ENCODE measurements at regions not wholly inside any gene's neighbourhood (a gene's known extent, or its start where the extent isn't known, plus 50 kb on each side); places are given as distances from the start of the nearest gene placed in this dataset.

GRCh38 chr1:163558162-163558561, 236.4 kb downstream of the NUF2 start:
- TF ChIP-seq CTCF (IDR thresholded peaks at IDR 0.05; ENCODE audit: low read depth, low read length), result no peak
- DNase-seq (ENCODE audit: extremely low read depth, low read depth), result no peak

- DNase-seq (ENCODE audit: extremely low read depth, low read depth), result peak; percentile 10
- peak; percentile 53 for TF ChIP-seq CTCF (IDR thresholded peaks at IDR 0.05; ENCODE audit: low read depth, low read length)
Measured at GRCh38 chr1:163561580-163562295, 240.0 kb downstream of the NUF2 start.

- no peak for TF ChIP-seq CTCF (IDR thresholded peaks at IDR 0.05; ENCODE audit: low read depth, low read length)
- DNase-seq (ENCODE audit: extremely low read depth, low read depth), result no peak
Measured at GRCh38 chr1:163562355-163562754, 240.6 kb downstream of the NUF2 start.

GRCh38 chr1:163565166-163565565, 243.4 kb downstream of the NUF2 start:
- DNase-seq (ENCODE audit: extremely low read depth, low read depth), result no peak
- no peak for TF ChIP-seq CTCF (IDR thresholded peaks at IDR 0.05; ENCODE audit: low read depth, low read length)

- no peak for DNase-seq (ENCODE audit: extremely low read depth, low read depth)
- no peak for TF ChIP-seq CTCF (IDR thresholded peaks at IDR 0.05; ENCODE audit: low read depth, low read length)
Measured at GRCh38 chr1:163570071-163570470, 248.3 kb downstream of the NUF2 start.

GRCh38 chr1:163571950-163572349, 250.2 kb downstream of the NUF2 start:
- TF ChIP-seq CTCF (IDR thresholded peaks at IDR 0.05; ENCODE audit: low read depth, low read length), result no peak
- no peak for DNase-seq (ENCODE audit: extremely low read depth, low read depth)

GRCh38 chr1:163574119-163574518, 252.4 kb downstream of the NUF2 start:
- no peak for TF ChIP-seq CTCF (IDR thresholded peaks at IDR 0.05; ENCODE audit: low read depth, low read length)
- DNase-seq (ENCODE audit: extremely low read depth, low read depth), result no peak

Data from AG09319 (cell line).